H9 (cell line): ENCODE measurements at regions not wholly inside any gene's neighbourhood (a gene's known extent, or its start where the extent isn't known, plus 50 kb on each side); places are given as distances from the start of the nearest gene placed in this dataset.

ENCODE experiments used
- DNase-seq: peaks from one replicate; pipeline ENCODE4 v3.0.0-alpha.2; 2017
- H2AFZ ChIP-seq: one replicate; pipeline ENCODE4 v1.6.1; 2013; ENCODE audit warnings: mild to moderate bottlenecking, low read length, control low read depth, moderate library complexity
- H2AK5ac ChIP-seq: 2 replicates; pipeline ENCODE4 v1.6.1; 2013; ENCODE audit warnings: low read length, control low read depth, mixed read lengths; ENCODE audit not compliant: insufficient read length
- H2BK120ac ChIP-seq: one replicate; pipeline ENCODE4 v1.6.1; 2013; ENCODE audit warnings: low read depth, mild to moderate bottlenecking, low read length, control low read depth, inconsistent platforms; ENCODE audit not compliant: poor library complexity, severe bottlenecking
- H2BK12ac ChIP-seq: 2 replicates; pipeline ENCODE4 v1.6.1; 2013; ENCODE audit warnings: low read length, control low read depth, mixed read lengths, low read depth; ENCODE audit not compliant: insufficient read length
- H2BK15ac ChIP-seq: 2 replicates; pipeline ENCODE4 v1.6.1; 2013; ENCODE audit warnings: low read depth, low read length, control low read depth
- H2BK20ac ChIP-seq: one replicate; pipeline ENCODE4 v1.6.1; 2013; ENCODE audit warnings: low read depth, mild to moderate bottlenecking, low read length, control low read depth, inconsistent platforms; ENCODE audit not compliant: poor library complexity, severe bottlenecking
- H2BK5ac ChIP-seq: 2 replicates; pipeline ENCODE4 v1.6.1; 2013; ENCODE audit warnings: low read length, control low read depth, mixed read lengths; ENCODE audit not compliant: insufficient read length
- H3K14ac ChIP-seq: 2 replicates; pipeline ENCODE4 v1.6.1; 2013; ENCODE audit warnings: low read length, control low read depth; ENCODE audit not compliant: insufficient read depth
- H3K18ac ChIP-seq: 2 replicates; pipeline ENCODE4 v1.6.1; 2013; ENCODE audit warnings: low read depth, mild to moderate bottlenecking, mixed read lengths, low read length, control low read depth; ENCODE audit not compliant: insufficient read length
- H3K23ac ChIP-seq: 2 replicates; pipeline ENCODE4 v1.6.1; 2013; ENCODE audit warnings: low read length, control low read depth, mixed read lengths, low read depth; ENCODE audit not compliant: insufficient read length
- H3K23me2 ChIP-seq: 2 replicates; pipeline ENCODE4 v1.6.1; 2013; ENCODE audit warnings: low read depth, mild to moderate bottlenecking, mixed read lengths, low read length, control low read depth; ENCODE audit not compliant: insufficient read length, poor library complexity, severe bottlenecking
- H3K27ac ChIP-seq: 2 replicates; pipeline ENCODE4 v1.5.1; 2013; ENCODE audit warnings: low read length, control low read depth, mixed read lengths, low read depth; ENCODE audit not compliant: insufficient read length
- H3K27me3 ChIP-seq: 2 replicates; pipeline ENCODE4 v1.6.1; 2013; ENCODE audit warnings: low read length, control low read depth, inconsistent platforms; ENCODE audit not compliant: insufficient read depth
- H3K4ac ChIP-seq: 2 replicates; pipeline ENCODE4 v1.6.1; 2013; ENCODE audit warnings: low read depth, mild to moderate bottlenecking, control low read depth, inconsistent platforms, low read length, moderate library complexity
- H3K4me1 ChIP-seq: 2 replicates; pipeline ENCODE4 v1.6.1; 2013; ENCODE audit warnings: low read length, control low read depth, inconsistent platforms; ENCODE audit not compliant: insufficient read depth
- H3K4me2 ChIP-seq: 2 replicates; pipeline ENCODE4 v1.6.1; 2013; ENCODE audit warnings: low read length, control low read depth, mixed read lengths; ENCODE audit not compliant: insufficient read length, insufficient read depth
- H3K56ac ChIP-seq: 2 replicates; pipeline ENCODE4 v1.6.1; 2013; ENCODE audit warnings: low read depth, mild to moderate bottlenecking, mixed read lengths, low read length, control low read depth; ENCODE audit not compliant: insufficient read length
- H3K79me1 ChIP-seq: 2 replicates; pipeline ENCODE4 v1.6.1; 2013; ENCODE audit warnings: low read depth, mild to moderate bottlenecking, moderate library complexity, low read length, control low read depth, inconsistent platforms; ENCODE audit not compliant: insufficient read depth, poor library complexity, severe bottlenecking
- H3K79me2 ChIP-seq: 2 replicates; pipeline ENCODE4 v1.6.1; 2013; ENCODE audit warnings: low read length, control low read depth, inconsistent platforms; ENCODE audit not compliant: insufficient read depth
- H3K9ac ChIP-seq: 2 replicates; pipeline ENCODE4 v1.6.1; 2013; ENCODE audit warnings: low read length, control low read depth, mixed read lengths; ENCODE audit not compliant: insufficient read length; ENCODE audit errors: extremely low read depth
- H3K9me3 ChIP-seq: one replicate; pipeline ENCODE4 v1.6.1; 2013; ENCODE audit warnings: low read depth, low read length, inconsistent platforms; ENCODE audit not compliant: control insufficient read depth
- H3T11ph ChIP-seq: one replicate; pipeline ENCODE4 v1.6.1; 2013; ENCODE audit warnings: mild to moderate bottlenecking, low read length, control low read depth, inconsistent platforms
- H4K20me1 ChIP-seq: one replicate; pipeline ENCODE4 v1.6.1; 2013; ENCODE audit not compliant: control insufficient read depth, insufficient read length, insufficient read depth
- H4K5ac ChIP-seq: 2 replicates; pipeline ENCODE4 v1.6.1; 2013; ENCODE audit warnings: low read depth, mild to moderate bottlenecking, mixed read lengths, low read length, control low read depth; ENCODE audit not compliant: insufficient read length
- H4K8ac ChIP-seq: replicated peaks from 2 replicates; pipeline ENCODE4 v1.6.1; 2013; ENCODE audit warnings: low read length, control low read depth, mixed read lengths, low read depth; ENCODE audit not compliant: insufficient read length
- H4K91ac ChIP-seq: 2 replicates; pipeline ENCODE4 v1.6.1; 2013; ENCODE audit warnings: low read depth, mild to moderate bottlenecking, moderate library complexity, mixed read lengths, low read length, control low read depth; ENCODE audit not compliant: insufficient read length
- H3K27ac Mint-ChIP-seq, 3 experiments: 2 replicates in 2 of 3; 3 replicates in 1 of 3; pipeline ENCODE4 v1.8.0; 2020 to 2021; ENCODE audit warnings: mixed read lengths in 3 of 3, mild to moderate bottlenecking in 1 of 3, moderate library complexity in 1 of 3
- H3K27me3 Mint-ChIP-seq: 2 replicates; pipeline ENCODE4 v1.8.0; 2021; ENCODE audit warnings: low read depth, mild to moderate bottlenecking, moderate library complexity, mixed read lengths
- H3K36me3 Mint-ChIP-seq, 3 experiments: 2 replicates in 2 of 3; 3 replicates in 1 of 3; pipeline ENCODE4 v1.8.0; 2020 to 2021; ENCODE audit warnings: low read depth in 3 of 3, mixed read lengths in 3 of 3; ENCODE audit not compliant: insufficient read depth in 1 of 3
- H3K4me1 Mint-ChIP-seq, 2 experiments: 2 replicates each; pipeline ENCODE4 v1.8.0; 2020; ENCODE audit warnings: mixed read lengths in 2 of 2
- H3K4me3 Mint-ChIP-seq, 2 experiments: 2 replicates in 1 of 2; 3 replicates in 1 of 2; pipeline ENCODE4 v1.8.0; 2020 to 2021; ENCODE audit warnings: mild to moderate bottlenecking in 2 of 2, mixed read lengths in 2 of 2, moderate library complexity in 1 of 2
- H3K9me3 Mint-ChIP-seq, 2 experiments: 2 replicates in 1 of 2; 3 replicates in 1 of 2; pipeline ENCODE4 v1.8.0; 2020; ENCODE audit warnings: mild to moderate bottlenecking in 2 of 2, mixed read lengths in 2 of 2, moderate library complexity in 1 of 2
- CTCF ChIP-seq: fragments of 200-600 bp; sonication (generic); conservative IDR thresholded peaks from 3 replicates; pipeline ENCODE4 v1.8.0; 2021; ENCODE audit warnings: antibody characterized with exemption, mild to moderate bottlenecking
- WGBS: extraction: QIAGEN DNeasy Blood & Tissue Kit; methylation state at CpG from one replicate; pipeline ENCODE4 v1.1.7; 2013; ENCODE audit warnings: missing lambda C conversion rate, low lambda C conversion rate, mixed read lengths; ENCODE audit not compliant: insufficient read length; ENCODE audit errors: extremely low coverage; 5-methylcytosine and 5-hydroxymethylcytosine counted together

GRCh38 chr4:160129439-160129838, 1026.6 kb downstream of the RAPGEF2 start:
- no peaks in the 10 kb centered on the region for H3K9me3 ChIP-seq
- H3T11ph ChIP-seq = no peak overlapping the region
- no peaks in the 10 kb centered on the region for H3K79me2 ChIP-seq
- H3K18ac ChIP-seq = no peak overlapping the region
- Mint-ChIP-seq H3K9me3 (peaks cover 24 to 26% of the 10 kb centered on the region in 2 experiments), H3K27ac (no peak overlapping the region), H3K27me3 (peaks cover 2% of the 10 kb centered on the region; the same call in 1 of the 2 replicates), H3K4me3 (no peak overlapping the region), H3K36me3 (peaks cover 19 to 26% (median 20%) of the 10 kb centered on the region in 3 experiments; a peak in 6 of 7 replicates), H3K4me1 (no peaks in the 10 kb centered on the region; a peak in 1 of 4 replicates)
- H3K4me1 ChIP-seq = no peaks in the 10 kb centered on the region
- no peak overlapping the region for H4K91ac ChIP-seq
- no peaks in the 10 kb centered on the region for H4K20me1 ChIP-seq
- H3K23me2 ChIP-seq = no peaks in the 10 kb centered on the region
- DNase-seq = no peak
- no peak overlapping the region for H2AK5ac ChIP-seq
- no peak for TF ChIP-seq CTCF
- H2BK15ac ChIP-seq = no peak overlapping the region
- H3K27me3 ChIP-seq = no peaks in the 10 kb centered on the region
- no peak overlapping the region for H3K56ac ChIP-seq
- H2BK5ac ChIP-seq = no peak overlapping the region
- H4K5ac ChIP-seq = no peak overlapping the region
- no peak overlapping the region for H2BK20ac ChIP-seq
- no peak overlapping the region for H2AFZ ChIP-seq
- no peak overlapping the region for H2BK120ac ChIP-seq
- no peak overlapping the region for H2BK12ac ChIP-seq
- no peak overlapping the region for H3K14ac ChIP-seq
- no peak overlapping the region for H3K4ac ChIP-seq
- H3K9ac ChIP-seq = no peak overlapping the region
- no CpG with 5 or more reads among the region's 2 CpGs for WGBS
- no peak overlapping the region for H3K27ac ChIP-seq
- H3K4me2 ChIP-seq = no peak overlapping the region
- H3K79me1 ChIP-seq = no peaks in the 10 kb centered on the region
- H3K23ac ChIP-seq = no peak overlapping the region
- H4K8ac ChIP-seq = no peak overlapping the region
